WTC11 (cell line): ENCODE measurements at regions not wholly inside any gene's neighbourhood (a gene's known extent, or its start where the extent isn't known, plus 50 kb on each side); places are given as distances from the start of the nearest gene placed in this dataset.

Source experiments
- ATAC-seq: fragments of 200-7000 bp; cut with Tn5 transposase; 2 replicates; pipeline ENCODE4 v1.10.0; 2021; ENCODE audit warnings: mild to moderate bottlenecking, moderate library complexity
- CTCF ChIA-PET: fragments of 300-600 bp; sonication (Branson Sonifier 250); formaldehyde crosslinking; loops from one replicate; lab custom pipeline; 2021; ENCODE audit warnings: antibody characterized with exemption; lab: Charles Lee
- POLR2A ChIA-PET: fragments of 350-600 bp; sonication (Branson Sonifier 250); formaldehyde crosslinking; loops from one replicate; lab custom pipeline; 2021; ENCODE audit warnings: antibody characterized with exemption; lab: Charles Lee
- DNase-seq: peaks from one replicate; pipeline ENCODE4 v3.0.0; 2021; ENCODE audit warnings: low spot score
- H3K27ac Mint-ChIP-seq: 2 replicates; pipeline ENCODE4 v1.8.0; 2021; ENCODE audit warnings: mixed read lengths
- H3K27me3 Mint-ChIP-seq: 2 replicates; pipeline ENCODE4 v1.8.0; 2021; ENCODE audit warnings: low read depth, mild to moderate bottlenecking, moderate library complexity, mixed read lengths
- H3K36me3 Mint-ChIP-seq: 2 replicates; pipeline ENCODE4 v1.8.0; 2021; ENCODE audit warnings: mixed read lengths
- H3K4me1 Mint-ChIP-seq: 2 replicates; pipeline ENCODE4 v1.8.0; 2022; ENCODE audit warnings: mixed read lengths
- H3K4me3 Mint-ChIP-seq: 2 replicates; pipeline ENCODE4 v1.8.0; 2021; ENCODE audit warnings: mild to moderate bottlenecking, moderate library complexity, mixed read lengths
- H3K9me3 Mint-ChIP-seq: 2 replicates; pipeline ENCODE4 v1.8.0; 2021; ENCODE audit warnings: mixed read lengths
- ATF6 ChIP-seq: sonication (generic); formaldehyde crosslinking; IDR thresholded peaks from 2 replicates; pipeline ENCODE4 v1.8.1; 2023; ENCODE audit warnings: mild to moderate bottlenecking, missing genetic modification reagents
- CDX4 ChIP-seq: fragments of 250-450 bp; sonication (Bioruptor Pico); IDR thresholded peaks from 2 replicates; pipeline ENCODE4 v1.9.0; 2021; ENCODE audit warnings: moderate library complexity, mild to moderate bottlenecking, inconsistent platforms, borderline replicate concordance
- CREM ChIP-seq: sonication (generic); formaldehyde crosslinking; IDR thresholded peaks from 2 replicates; pipeline ENCODE4 v1.8.1; 2022; ENCODE audit warnings: mild to moderate bottlenecking, missing genetic modification reagents, moderate library complexity
- CTCF ChIP-seq: fragments of 200-600 bp; IDR thresholded peaks from 2 replicates; pipeline ENCODE4 v1.8.0; 2022; ENCODE audit warnings: antibody characterized with exemption
- EMX1 ChIP-seq: fragments of 250-450 bp; sonication (Bioruptor Pico); IDR thresholded peaks from 2 replicates; pipeline ENCODE4 v1.8.0; 2021; ENCODE audit warnings: mild to moderate bottlenecking
- ERG ChIP-seq: fragments of 250-450 bp; sonication (Bioruptor Pico); IDR thresholded peaks from 2 replicates; pipeline ENCODE4 v1.8.0; 2021; ENCODE audit warnings: mild to moderate bottlenecking
- ESRRA ChIP-seq: sonication (generic); formaldehyde crosslinking; IDR thresholded peaks from 2 replicates; pipeline ENCODE4 v1.8.1; 2022; ENCODE audit warnings: mild to moderate bottlenecking, missing genetic modification reagents, borderline replicate concordance
- FOXK1 ChIP-seq: sonication (generic); formaldehyde crosslinking; IDR thresholded peaks from 2 replicates; pipeline ENCODE4 v1.8.0; 2022; ENCODE audit warnings: mild to moderate bottlenecking, moderate library complexity, missing genetic modification reagents
- FOXP1 ChIP-seq: sonication (generic); formaldehyde crosslinking; IDR thresholded peaks from 2 replicates; pipeline ENCODE4 v1.8.0; 2022; ENCODE audit warnings: missing genetic modification reagents, mild to moderate bottlenecking, moderate library complexity, borderline replicate concordance
- FOXP4 ChIP-seq: sonication (generic); formaldehyde crosslinking; IDR thresholded peaks from 2 replicates; pipeline ENCODE4 v1.8.0; 2022; ENCODE audit warnings: mild to moderate bottlenecking, missing genetic modification reagents
- JUN ChIP-seq: sonication (generic); formaldehyde crosslinking; IDR thresholded peaks from 2 replicates; pipeline ENCODE4 v1.8.0; 2023; ENCODE audit warnings: mild to moderate bottlenecking, missing genetic modification reagents
- KAT7 ChIP-seq: sonication (generic); formaldehyde crosslinking; IDR thresholded peaks from 2 replicates; pipeline ENCODE4 v1.8.1; 2023; ENCODE audit warnings: missing genetic modification reagents, mild to moderate bottlenecking, borderline replicate concordance
- MAX ChIP-seq: sonication (generic); formaldehyde crosslinking; IDR thresholded peaks from 2 replicates; pipeline ENCODE4 v1.8.0; 2022; ENCODE audit warnings: mild to moderate bottlenecking, missing genetic modification reagents
- TCF7 ChIP-seq: sonication (generic); formaldehyde crosslinking; IDR thresholded peaks from 2 replicates; pipeline ENCODE4 v1.8.0; 2022; ENCODE audit warnings: mild to moderate bottlenecking, low read depth, missing genetic modification reagents, moderate library complexity
- ZBTB21 ChIP-seq: sonication (generic); formaldehyde crosslinking; IDR thresholded peaks from 2 replicates; pipeline ENCODE4 v1.8.1; 2023; ENCODE audit warnings: mild to moderate bottlenecking, missing genetic modification reagents, borderline replicate concordance
- ZNF219 ChIP-seq: sonication (generic); formaldehyde crosslinking; IDR thresholded peaks from 2 replicates; pipeline ENCODE4 v1.8.0; 2023; ENCODE audit warnings: missing genetic modification reagents, mild to moderate bottlenecking, borderline replicate concordance
- ZNF425 ChIP-seq: fragments of 250-450 bp; sonication (Bioruptor Pico); conservative IDR thresholded peaks from 2 replicates; pipeline ENCODE4 v1.9.0; 2021; ENCODE audit warnings: mild to moderate bottlenecking
- ZNF512 ChIP-seq: sonication (generic); formaldehyde crosslinking; IDR thresholded peaks from 2 replicates; pipeline ENCODE4 v1.8.1; 2022; ENCODE audit warnings: missing genetic modification reagents, borderline replicate concordance

- peaks cover 14% of the 10 kb centered on the region for H3K27me3 Mint-ChIP-seq
- no peak for ATAC-seq
- peaks cover 21% of the 10 kb centered on the region for H3K9me3 Mint-ChIP-seq
- no peak overlapping the region for H3K4me3 Mint-ChIP-seq
- POLR2A ChIA-PET = no interaction called here
- CTCF ChIA-PET = no interaction called here
- no peak for DNase-seq
- TF ChIP-seq ERG (CRISPR knock-in tag) (no peak), CDX4 (CRISPR knock-in tag) (no peak), ESRRA (no peak), ATF6 (no peak), ZNF425 (no peak), FOXP1 (CRISPR knock-in tag) (no peak), FOXP4 (no peak), ZNF512 (no peak), FOXK1 (no peak), KAT7 (CRISPR knock-in tag) (no peak), CTCF (no peak), JUN (CRISPR knock-in tag) (no peak), ZBTB21 (CRISPR knock-in tag) (no peak), CREM (no peak), ZNF219 (no peak), EMX1 (CRISPR knock-in tag) (no peak), MAX (no peak), TCF7 (CRISPR knock-in tag) (no peak)
- H3K4me1 Mint-ChIP-seq = 0 out of 2 replicates have a peak, but pooled peaks cover 3% of the 10 kb centered on the region
- no peak overlapping the region for H3K27ac Mint-ChIP-seq
- peaks cover 17% of the 10 kb centered on the region for H3K36me3 Mint-ChIP-seq
Observed at GRCh38 chr1:230503726-230504125, 77.6 kb upstream of the PGBD5 start.
